AG09309 (cell line): ENCODE measurements at regions not wholly inside any gene's neighbourhood (a gene's known extent, or its start where the extent isn't known, plus 50 kb on each side); places are given as distances from the start of the nearest gene placed in this dataset.

Experiments
- DNase-seq: peaks from one replicate; pipeline ENCODE4 v3.0.0-alpha.2; 2010; ENCODE audit warnings: low read depth
- H3K4me3 ChIP-seq: 2 replicates; pipeline ENCODE4 v1.5.1; 2011; ENCODE audit warnings: mild to moderate bottlenecking, low read depth, low read length, moderate library complexity; ENCODE audit not compliant: control insufficient read depth
- CTCF ChIP-seq: IDR thresholded peaks from 2 replicates; pipeline ENCODE4 v1.5.1; 2011; ENCODE audit warnings: mild to moderate bottlenecking, low read depth, low read length, inconsistent platforms; ENCODE audit not compliant: insufficient read depth, control insufficient read depth; ENCODE audit errors: missing control alignments

- no peak for TF ChIP-seq CTCF
Measured at GRCh38 chr16:6964679-6965078, 368.0 kb upstream of the RBFOX1 start.

GRCh38 chr16:6961704-6962103 is 370.9 kb upstream of the RBFOX1 start:
- H3K4me3 ChIP-seq = no peak overlapping the region
- no peak for TF ChIP-seq CTCF
- no peak for DNase-seq

More at GRCh38 chr16:6964679-6965078, 368.0 kb upstream of the RBFOX1 start:
- no peak overlapping the region for H3K4me3 ChIP-seq
- no peak for DNase-seq

GRCh38 chr16:6958184-6958583 is 374.5 kb upstream of the RBFOX1 start:
- TF ChIP-seq CTCF = no peak
- no peak for DNase-seq

GRCh38 chr16:6957681-6958080 is 375.0 kb upstream of the RBFOX1 start:
- TF ChIP-seq CTCF = no peak
- no peak for DNase-seq
- H3K4me3 ChIP-seq = no peak overlapping the region

More at GRCh38 chr16:6958184-6958583, 374.5 kb upstream of the RBFOX1 start:
- H3K4me3 ChIP-seq = no peak overlapping the region

GRCh38 chr16:6956511-6956910 is 376.1 kb upstream of the RBFOX1 start:
- H3K4me3 ChIP-seq = no peak overlapping the region
- no peak for DNase-seq

GRCh38 chr16:6955303-6955702 is 377.3 kb upstream of the RBFOX1 start:
- DNase-seq = no peak
- TF ChIP-seq CTCF = no peak

More at GRCh38 chr16:6956511-6956910, 376.1 kb upstream of the RBFOX1 start:
- TF ChIP-seq CTCF = no peak

GRCh38 chr16:6949240-6949639 is 383.4 kb upstream of the RBFOX1 start:
- TF ChIP-seq CTCF = no peak
- DNase-seq = no peak
- H3K4me3 ChIP-seq = no peak overlapping the region

More at GRCh38 chr16:6955303-6955702, 377.3 kb upstream of the RBFOX1 start:
- H3K4me3 ChIP-seq = no peak overlapping the region
